ENCODE measurements at regions not wholly inside any gene's neighbourhood (a gene's known extent, or its start where the extent isn't known, plus 50 kb on each side); places are given as distances from the start of the nearest gene placed in this dataset.

GRCh38 chr5:106690585-106690984 lies 980.2 kb downstream of the EFNA5 start:
- no peaks in the 10 kb centered on the region for H3K36me3 Mint-ChIP-seq (ENCODE audit: insufficient read depth)
- no peaks in the 10 kb centered on the region for H3K27me3 Mint-ChIP-seq (ENCODE audit: low read depth)
- H3K9me3 Mint-ChIP-seq: no peaks in the 10 kb centered on the region

DNA sequence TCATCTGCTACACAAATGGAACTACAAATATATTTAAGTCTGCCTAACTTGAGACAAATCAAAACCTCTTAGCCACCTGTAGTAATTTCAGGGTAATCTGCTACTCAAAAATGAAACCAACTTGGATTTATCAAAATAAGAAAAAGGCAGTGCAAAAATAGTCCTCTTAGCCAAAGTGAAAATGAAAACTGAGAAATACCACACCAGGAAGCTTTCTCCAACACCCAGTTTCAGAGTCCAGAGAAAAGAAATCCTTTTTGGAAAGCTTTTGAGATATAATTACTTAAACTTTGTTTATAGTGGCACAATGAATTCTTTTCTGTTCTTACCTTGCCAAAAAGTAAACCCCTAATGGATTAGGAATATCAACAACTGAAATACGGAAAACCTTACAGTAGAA lies 990.4 kb downstream of the EFNA5 start:
- Mint-ChIP-seq H3K27me3 (ENCODE audit: low read depth) (no peaks in the 10 kb centered on the region), H3K4me3 (no peak overlapping the region), H3K36me3 (ENCODE audit: insufficient read depth) (no peaks in the 10 kb centered on the region), H3K9me3 (peaks cover 18% of the 10 kb centered on the region), H3K4me1 (ENCODE audit: low read depth) (no peaks in the 10 kb centered on the region)
- ATAC-seq: no peak
- no peak for DNase-seq

More at GRCh38 chr5:106690585-106690984, 980.2 kb downstream of the EFNA5 start:
- Mint-ChIP-seq H3K4me3 (no peak overlapping the region), H3K4me1 (ENCODE audit: low read depth) (no peaks in the 10 kb centered on the region)
- ATAC-seq: no peak
- DNase-seq: no peak

DNA sequence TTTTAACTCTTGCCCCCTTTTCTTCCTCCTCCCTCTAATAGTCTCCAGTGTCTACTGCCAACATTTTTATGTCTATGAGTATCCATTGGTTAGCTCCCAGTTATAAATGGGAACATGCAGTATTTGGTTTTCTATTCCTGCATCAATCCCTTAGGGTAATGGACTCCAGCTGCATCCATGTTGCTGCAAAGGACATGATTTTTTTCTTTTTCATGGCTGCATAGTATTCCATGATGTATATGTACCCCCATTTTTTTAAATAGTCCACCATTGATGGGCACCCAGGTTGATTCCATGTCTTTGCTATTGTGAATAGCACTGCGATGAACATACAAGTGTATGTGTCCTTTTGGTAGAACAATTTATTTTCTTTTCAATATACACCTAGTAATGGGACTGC lies 993.7 kb downstream of the EFNA5 start:
- no peaks in the 10 kb centered on the region for H3K4me1 Mint-ChIP-seq (ENCODE audit: low read depth)
- no peak overlapping the region for H3K4me3 Mint-ChIP-seq
- DNase-seq: no peak
- no peak for ATAC-seq
- no peaks in the 10 kb centered on the region for H3K36me3 Mint-ChIP-seq (ENCODE audit: insufficient read depth)
- peaks cover 9% of the 10 kb centered on the region for H3K9me3 Mint-ChIP-seq
- no peaks in the 10 kb centered on the region for H3K27me3 Mint-ChIP-seq (ENCODE audit: low read depth)

DNA sequence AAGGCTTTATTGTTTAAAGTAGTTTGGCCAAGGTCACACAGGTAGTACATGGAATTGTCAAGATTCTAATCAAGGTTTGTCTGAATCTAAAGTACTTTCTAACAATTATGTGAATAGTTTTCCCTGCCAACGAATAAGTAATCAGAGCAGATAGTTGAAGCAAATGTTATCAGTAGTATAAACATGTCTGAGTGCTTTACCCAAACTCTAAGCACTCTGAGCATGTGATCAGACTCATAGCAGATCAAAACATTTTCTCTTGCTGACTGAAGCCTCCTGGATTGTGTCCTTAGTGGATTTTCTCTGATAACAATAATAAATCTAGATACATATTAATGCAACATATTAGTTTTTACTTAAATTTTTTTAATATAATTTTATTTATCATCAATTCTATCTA lies 995.0 kb downstream of the EFNA5 start:
- DNase-seq (no peak), ATAC-seq (no peak)
- Mint-ChIP-seq H3K4me3 (no peak overlapping the region), H3K27me3 (ENCODE audit: low read depth) (no peaks in the 10 kb centered on the region), H3K36me3 (ENCODE audit: insufficient read depth) (no peaks in the 10 kb centered on the region), H3K9me3 (peaks cover 4% of the 10 kb centered on the region), H3K4me1 (ENCODE audit: low read depth) (no peaks in the 10 kb centered on the region)

GRCh38 chr5:106673941-106674340 lies 996.8 kb downstream of the EFNA5 start:
- ATAC-seq: no peak
- H3K4me3 Mint-ChIP-seq: no peak overlapping the region
- DNase-seq: no peak
- no peaks in the 10 kb centered on the region for H3K36me3 Mint-ChIP-seq (ENCODE audit: insufficient read depth)
- no peaks in the 10 kb centered on the region for H3K4me1 Mint-ChIP-seq (ENCODE audit: low read depth)
- H3K9me3 Mint-ChIP-seq: peaks cover 4% of the 10 kb centered on the region
- no peaks in the 10 kb centered on the region for H3K27me3 Mint-ChIP-seq (ENCODE audit: low read depth)

DNA sequence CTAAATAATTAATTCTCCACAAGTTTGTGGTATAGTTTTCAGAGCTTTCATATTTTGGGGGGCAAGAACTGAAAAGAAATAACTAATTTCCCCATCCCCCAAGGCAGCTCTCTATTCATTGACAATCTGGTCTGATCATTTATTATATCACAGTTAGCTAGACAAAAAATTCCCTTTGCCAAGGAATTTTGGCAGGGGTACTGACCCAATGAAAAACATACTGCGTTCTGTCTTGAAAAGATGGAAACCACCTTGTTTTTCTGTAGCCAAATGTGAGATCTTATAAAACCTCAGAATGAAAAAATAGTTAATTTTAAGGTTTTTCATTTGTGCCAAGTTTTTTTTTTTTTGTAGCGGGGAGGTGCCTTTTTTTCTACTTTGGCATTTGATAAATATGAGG lies 1008.9 kb downstream of the EFNA5 start:
- ATAC-seq (no peak), DNase-seq (no peak)
- H3K36me3 Mint-ChIP-seq (ENCODE audit: insufficient read depth): no peaks in the 10 kb centered on the region
- no peaks in the 10 kb centered on the region for H3K27me3 Mint-ChIP-seq (ENCODE audit: low read depth)
- peaks cover 7% of the 10 kb centered on the region for H3K9me3 Mint-ChIP-seq
- no peaks in the 10 kb centered on the region for H3K4me1 Mint-ChIP-seq (ENCODE audit: low read depth)
- H3K4me3 Mint-ChIP-seq: no peak overlapping the region

- H3K36me3 Mint-ChIP-seq (ENCODE audit: insufficient read depth): no peaks in the 10 kb centered on the region
- H3K9me3 Mint-ChIP-seq: peaks cover 7% of the 10 kb centered on the region
- no peaks in the 10 kb centered on the region for H3K27me3 Mint-ChIP-seq (ENCODE audit: low read depth)
- DNase-seq (no peak), ATAC-seq (no peak)
- H3K4me1 Mint-ChIP-seq (ENCODE audit: low read depth): no peaks in the 10 kb centered on the region
- H3K4me3 Mint-ChIP-seq: no peak overlapping the region
Measured at GRCh38 chr5:106660681-106661080, 1010.1 kb downstream of the EFNA5 start.

DNA sequence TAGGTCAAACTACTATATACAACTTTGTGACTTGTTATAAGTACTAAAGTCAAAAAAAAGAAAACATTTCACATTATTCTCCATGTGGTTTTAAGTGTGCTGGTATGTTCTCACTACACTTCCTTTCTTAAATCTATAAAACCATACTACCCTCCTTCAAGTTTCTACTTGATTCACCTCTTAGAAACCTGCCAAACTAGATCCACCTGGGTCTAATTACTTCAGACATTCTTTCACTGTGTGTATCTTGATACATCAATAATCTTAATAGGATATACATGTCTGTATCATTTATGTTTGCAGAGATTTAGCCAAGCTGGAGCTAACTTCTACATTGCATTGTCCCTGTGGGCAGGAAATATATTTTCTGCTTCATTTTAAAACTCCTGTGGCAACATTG lies 1012.6 kb downstream of the EFNA5 start:
- ATAC-seq (no peak), DNase-seq (no peak)
- H3K4me1 Mint-ChIP-seq (ENCODE audit: low read depth): no peaks in the 10 kb centered on the region
- no peaks in the 10 kb centered on the region for H3K36me3 Mint-ChIP-seq (ENCODE audit: insufficient read depth)
- H3K27me3 Mint-ChIP-seq (ENCODE audit: low read depth): no peaks in the 10 kb centered on the region
- peaks cover 18% of the 10 kb centered on the region for H3K9me3 Mint-ChIP-seq
- no peak overlapping the region for H3K4me3 Mint-ChIP-seq

GRCh38 chr5:106656821-106657220 lies 1013.9 kb downstream of the EFNA5 start:
- ATAC-seq: no peak
- Mint-ChIP-seq H3K36me3 (ENCODE audit: insufficient read depth) (no peaks in the 10 kb centered on the region), H3K4me1 (ENCODE audit: low read depth) (no peaks in the 10 kb centered on the region), H3K27me3 (ENCODE audit: low read depth) (no peaks in the 10 kb centered on the region), H3K9me3 (peaks cover 25% of the 10 kb centered on the region), H3K4me3 (no peak overlapping the region)
- DNase-seq: no peak

GRCh38 chr5:106649031-106649430 lies 1021.7 kb downstream of the EFNA5 start:
- no peak overlapping the region for H3K4me3 Mint-ChIP-seq
- no peaks in the 10 kb centered on the region for H3K27me3 Mint-ChIP-seq (ENCODE audit: low read depth)
- H3K4me1 Mint-ChIP-seq (ENCODE audit: low read depth): no peaks in the 10 kb centered on the region
- DNase-seq (no peak), ATAC-seq (no peak)
- H3K9me3 Mint-ChIP-seq: peaks cover 11% of the 10 kb centered on the region
- H3K36me3 Mint-ChIP-seq (ENCODE audit: insufficient read depth): no peaks in the 10 kb centered on the region

GRCh38 chr5:106648401-106648800 lies 1022.3 kb downstream of the EFNA5 start:
- no peaks in the 10 kb centered on the region for H3K27me3 Mint-ChIP-seq (ENCODE audit: low read depth)
- H3K9me3 Mint-ChIP-seq: peaks cover 8% of the 10 kb centered on the region
- DNase-seq (no peak), ATAC-seq (no peak)
- H3K4me1 Mint-ChIP-seq (ENCODE audit: low read depth): no peaks in the 10 kb centered on the region
- no peak overlapping the region for H3K4me3 Mint-ChIP-seq
- no peaks in the 10 kb centered on the region for H3K36me3 Mint-ChIP-seq (ENCODE audit: insufficient read depth)

GRCh38 chr5:106646106-106646505 lies 1024.6 kb downstream of the EFNA5 start:
- Mint-ChIP-seq H3K36me3 (ENCODE audit: insufficient read depth) (no peaks in the 10 kb centered on the region), H3K4me3 (no peak overlapping the region), H3K4me1 (ENCODE audit: low read depth) (no peaks in the 10 kb centered on the region), H3K27me3 (ENCODE audit: low read depth) (no peaks in the 10 kb centered on the region), H3K9me3 (no peaks in the 10 kb centered on the region)
- ATAC-seq (no peak), DNase-seq (no peak)

DNA sequence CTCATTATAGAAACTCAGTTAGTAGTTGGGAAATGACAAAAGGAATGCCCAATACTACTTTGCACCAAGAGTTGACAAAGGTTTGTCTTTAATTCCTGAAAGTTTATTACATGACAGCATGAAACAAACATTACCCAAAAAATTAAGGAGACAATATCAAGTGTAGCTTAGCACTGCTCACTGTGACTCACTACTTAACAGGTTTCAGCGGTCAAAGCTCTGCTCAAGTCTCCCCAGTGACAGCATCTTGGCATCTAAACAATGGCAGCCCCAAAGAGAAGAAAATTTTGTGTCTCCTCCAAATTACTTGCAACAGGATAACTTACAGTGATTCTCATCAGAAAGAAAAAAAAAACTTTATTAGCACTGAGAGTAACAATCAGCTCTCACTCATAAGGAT lies 1030.2 kb downstream of the EFNA5 start:
- ATAC-seq: no peak

GRCh38 chr5:106639488-106639887 lies 1031.2 kb downstream of the EFNA5 start:
- Mint-ChIP-seq H3K36me3 (ENCODE audit: insufficient read depth) (no peaks in the 10 kb centered on the region), H3K27me3 (ENCODE audit: low read depth) (no peaks in the 10 kb centered on the region), H3K4me1 (ENCODE audit: low read depth) (no peaks in the 10 kb centered on the region), H3K9me3 (peaks cover 13% of the 10 kb centered on the region), H3K4me3 (no peak overlapping the region)
- DNase-seq: no peak
- ATAC-seq: no peak

More for the DNA sequence above, 1030.2 kb downstream of the EFNA5 start:
- H3K4me1 Mint-ChIP-seq (ENCODE audit: low read depth): no peaks in the 10 kb centered on the region
- no peaks in the 10 kb centered on the region for H3K36me3 Mint-ChIP-seq (ENCODE audit: insufficient read depth)
- no peak overlapping the region for H3K4me3 Mint-ChIP-seq
- DNase-seq: no peak
- no peaks in the 10 kb centered on the region for H3K27me3 Mint-ChIP-seq (ENCODE audit: low read depth)
- peaks cover 13% of the 10 kb centered on the region for H3K9me3 Mint-ChIP-seq

GRCh38 chr5:106637275-106637674 lies 1033.5 kb downstream of the EFNA5 start:
- H3K27me3 Mint-ChIP-seq (ENCODE audit: low read depth): no peaks in the 10 kb centered on the region
- H3K4me1 Mint-ChIP-seq (ENCODE audit: low read depth): no peaks in the 10 kb centered on the region
- H3K36me3 Mint-ChIP-seq (ENCODE audit: insufficient read depth): no peaks in the 10 kb centered on the region
- peaks cover 13% of the 10 kb centered on the region for H3K9me3 Mint-ChIP-seq
- DNase-seq (no peak), ATAC-seq (no peak)
- H3K4me3 Mint-ChIP-seq: no peak overlapping the region

DNA sequence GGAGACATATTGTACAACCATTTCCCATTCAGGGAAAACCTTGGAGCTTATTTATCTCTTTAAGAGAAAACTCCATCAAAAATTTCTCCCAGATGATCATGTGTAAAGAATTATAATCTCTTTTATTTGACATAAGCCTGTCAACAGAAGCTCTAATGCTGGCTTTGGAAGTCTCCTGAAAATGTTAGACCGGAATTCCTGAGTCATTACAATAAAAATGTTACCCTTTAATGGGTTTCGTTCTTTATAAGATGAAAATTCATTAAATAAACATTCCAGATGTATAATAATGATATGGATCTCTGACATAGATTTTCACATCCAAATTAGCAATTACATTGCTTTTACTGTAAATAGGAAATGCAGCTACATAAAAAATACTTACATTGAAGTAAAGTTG lies 1036.4 kb downstream of the EFNA5 start:
- H3K36me3 Mint-ChIP-seq (ENCODE audit: insufficient read depth): no peaks in the 10 kb centered on the region
- no peaks in the 10 kb centered on the region for H3K4me1 Mint-ChIP-seq (ENCODE audit: low read depth)
- ATAC-seq: no peak
- peaks cover 16% of the 10 kb centered on the region for H3K9me3 Mint-ChIP-seq
- DNase-seq: no peak
- no peaks in the 10 kb centered on the region for H3K27me3 Mint-ChIP-seq (ENCODE audit: low read depth)
- no peak overlapping the region for H3K4me3 Mint-ChIP-seq
